Loucy (cell line): ENCODE measurements at regions not wholly inside any gene's neighbourhood (a gene's known extent, or its start where the extent isn't known, plus 50 kb on each side); places are given as distances from the start of the nearest gene placed in this dataset.

ENCODE experiments used
- CTCF ChIP-seq: fragments of 200-600 bp; sonication (generic); conservative IDR thresholded peaks from 2 replicates; pipeline ENCODE4 v1.5.1; 2014; ENCODE audit warnings: mild to moderate bottlenecking, antibody characterized with exemption, low read length
- EZH2phosphoT487 ChIP-seq: fragments of 200-600 bp; IDR thresholded peaks from 2 replicates; pipeline ENCODE4 v1.6.1; 2018; ENCODE audit warnings: antibody characterized with exemption, mild to moderate bottlenecking, moderate library complexity, borderline replicate concordance

- TF ChIP-seq CTCF (no peak), EZH2phosphoT487 (no peak)
Observed at GRCh38 chr18:38633333-38633732, 1067.7 kb upstream of the CELF4 start.
